ENCODE measurements at regions not wholly inside any gene's neighbourhood (a gene's known extent, or its start where the extent isn't known, plus 50 kb on each side); places are given as distances from the start of the nearest gene placed in this dataset.

GRCh38 chr17:79560527-79560926, 50.3 kb downstream of the RBFOX3 start:
- TF ChIP-seq CTCF (IDR thresholded peaks at IDR 0.05): no peak
- TF ChIP-seq POLR2A (IDR thresholded peaks at IDR 0.05): no peak

Measured in uterus (tissue), 2 donors.